SK-N-SH treated with all-trans-retinoic acid at 6 μM for 48 hours (cell line): ENCODE measurements at regions not wholly inside any gene's neighbourhood (a gene's known extent, or its start where the extent isn't known, plus 50 kb on each side); places are given as distances from the start of the nearest gene placed in this dataset.

ENCODE experiments used
- ARNTL ChIP-seq: fragments of 450-650 bp; formaldehyde crosslinking; IDR thresholded peaks from 2 replicates; pipeline ENCODE4 v1.5.0; 2020; ENCODE audit warnings: low read depth, mild to moderate bottlenecking, moderate library complexity, borderline replicate concordance
- CREB5 ChIP-seq: fragments of 250-450 bp; sonication (Bioruptor Pico); IDR thresholded peaks from 2 replicates; pipeline ENCODE4 v1.5.1; 2020; ENCODE audit warnings: low read depth, mild to moderate bottlenecking, moderate library complexity
- GLIS3 ChIP-seq: fragments of 250-450 bp; sonication (Bioruptor Pico); IDR thresholded peaks from 2 replicates; pipeline ENCODE4 v1.5.0; 2020; ENCODE audit warnings: mild to moderate bottlenecking, moderate library complexity
- ISL1 ChIP-seq: fragments of 250-450 bp; sonication (Bioruptor Pico); IDR thresholded peaks from 2 replicates; pipeline ENCODE4 v2.1.2; 2022; ENCODE audit warnings: mild to moderate bottlenecking, moderate library complexity
- OSR1 ChIP-seq: fragments of 250-450 bp; sonication (Bioruptor Pico); IDR thresholded peaks from 2 replicates; pipeline ENCODE4 v1.8.0; 2022; ENCODE audit warnings: moderate library complexity, mild to moderate bottlenecking, inconsistent platforms
- PATZ1 ChIP-seq: fragments of 250-450 bp; sonication (Bioruptor Pico); IDR thresholded peaks from 2 replicates; pipeline ENCODE4 v1.8.0; 2020; ENCODE audit warnings: mild to moderate bottlenecking, moderate library complexity, borderline replicate concordance
- POU6F1 ChIP-seq: fragments of 250-450 bp; sonication (Bioruptor Pico); IDR thresholded peaks from 2 replicates; pipeline ENCODE4 v1.8.0; 2021; ENCODE audit warnings: low read depth, mild to moderate bottlenecking, moderate library complexity, borderline replicate concordance
- SNAI2 ChIP-seq: fragments of 250-450 bp; sonication (Bioruptor Pico); IDR thresholded peaks from 2 replicates; pipeline ENCODE4 v1.5.0; 2020; ENCODE audit warnings: mild to moderate bottlenecking, moderate library complexity
- ZNF8 ChIP-seq: fragments of 450-650 bp; formaldehyde crosslinking; IDR thresholded peaks from 2 replicates; pipeline ENCODE4 v1.5.0; 2020; ENCODE audit warnings: mild to moderate bottlenecking, moderate library complexity

DNA sequence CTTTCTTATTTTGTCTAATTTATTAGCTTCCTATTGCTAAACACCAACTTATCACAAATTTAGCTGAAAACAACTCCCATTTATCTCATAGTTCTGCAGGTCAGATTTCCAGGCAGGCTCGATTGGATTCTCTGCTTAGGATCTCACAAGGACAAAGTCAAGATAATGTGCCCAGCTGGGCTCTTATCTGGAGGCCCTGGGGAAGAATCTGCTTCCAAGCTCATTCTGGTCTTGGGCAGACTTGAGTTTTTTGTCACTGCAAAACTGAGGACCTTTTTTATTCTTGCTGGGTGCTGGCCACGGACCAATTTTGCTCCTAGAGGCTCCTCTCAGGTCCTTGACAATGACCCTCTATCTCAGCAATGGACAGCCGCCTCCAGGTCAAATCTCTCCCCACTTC lies 215.5 kb downstream of the TRIB2 start:
- no peak for TF ChIP-seq PATZ1 (CRISPR knock-in tag)
- no peak for TF ChIP-seq ARNTL (CRISPR knock-in tag)
- TF ChIP-seq SNAI2 (CRISPR knock-in tag), result no peak
- no peak for TF ChIP-seq ZNF8
- no peak for TF ChIP-seq OSR1 (CRISPR knock-in tag)
- no peak for TF ChIP-seq POU6F1 (CRISPR knock-in tag)
- no peak for TF ChIP-seq ISL1
- TF ChIP-seq GLIS3, result no peak
- TF ChIP-seq CREB5 (CRISPR knock-in tag), result no peak
